ENCODE measurements at regions not wholly inside any gene's neighbourhood (a gene's known extent, or its start where the extent isn't known, plus 50 kb on each side); places are given as distances from the start of the nearest gene placed in this dataset.
"Not testable (repeated sequence)": the region's sequence is repeated elsewhere in the genome, so short reads cannot be mapped to it uniquely, and the experiment has no call there.

DNA sequence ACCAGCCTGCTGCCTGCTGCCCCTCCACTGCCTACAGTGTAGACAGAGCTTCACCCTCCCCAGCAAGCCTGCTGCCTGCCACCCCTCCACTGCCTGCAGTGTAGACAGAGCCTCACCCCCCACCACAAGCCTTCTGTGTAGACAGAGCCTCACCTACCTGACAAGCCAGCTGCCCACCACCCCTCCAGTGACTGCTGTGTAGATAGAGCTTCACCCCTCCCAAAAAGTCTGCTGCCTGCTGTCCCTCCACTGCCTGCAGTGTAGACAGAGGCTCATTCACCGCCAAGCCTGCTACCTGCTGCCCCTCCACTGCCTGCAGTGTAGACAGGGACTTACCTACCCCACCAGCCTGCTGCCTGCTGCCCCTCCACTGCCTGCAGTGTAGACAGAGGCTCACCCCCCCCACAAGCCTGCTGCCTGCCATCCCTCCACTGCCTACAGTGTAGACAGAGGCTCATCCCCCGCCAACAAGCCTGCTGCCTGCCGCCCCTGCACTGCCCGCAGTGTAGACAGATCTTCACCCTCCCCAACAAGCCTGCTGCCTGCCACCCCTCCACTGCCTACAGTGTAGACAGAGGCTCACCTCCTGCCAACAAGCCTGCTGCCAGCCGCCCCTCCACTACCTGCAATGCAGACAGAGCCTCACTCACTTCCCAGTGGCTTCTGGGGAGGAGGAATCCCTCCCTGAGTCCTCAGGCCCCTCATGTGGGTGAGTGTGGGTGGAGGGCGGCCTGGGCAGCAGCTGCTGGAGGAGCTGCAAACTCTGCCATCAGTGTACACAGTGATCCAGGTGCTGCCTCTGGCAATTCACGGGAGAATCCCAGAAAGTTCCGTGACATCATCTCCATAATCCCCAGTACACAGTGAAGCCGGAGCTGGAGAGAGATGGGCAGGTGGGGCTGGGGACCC lies 140.9 kb downstream of the DLL1 start:
- 100% methylated on average over 1 to 2 of the region's 9 CpGs; no CpG with 5 or more reads in 8 of the 10 experiments for WGBS, 10 experiments
- in situ Hi-C loops (cut with MboI; ENCODE audit: low pct_unique_long_range_greater_than_20kb in 2 of 9, low sequenced_read_pairs in 9 of 9, unreplicated experiment in 9 of 9) = no loop called here

DNA sequence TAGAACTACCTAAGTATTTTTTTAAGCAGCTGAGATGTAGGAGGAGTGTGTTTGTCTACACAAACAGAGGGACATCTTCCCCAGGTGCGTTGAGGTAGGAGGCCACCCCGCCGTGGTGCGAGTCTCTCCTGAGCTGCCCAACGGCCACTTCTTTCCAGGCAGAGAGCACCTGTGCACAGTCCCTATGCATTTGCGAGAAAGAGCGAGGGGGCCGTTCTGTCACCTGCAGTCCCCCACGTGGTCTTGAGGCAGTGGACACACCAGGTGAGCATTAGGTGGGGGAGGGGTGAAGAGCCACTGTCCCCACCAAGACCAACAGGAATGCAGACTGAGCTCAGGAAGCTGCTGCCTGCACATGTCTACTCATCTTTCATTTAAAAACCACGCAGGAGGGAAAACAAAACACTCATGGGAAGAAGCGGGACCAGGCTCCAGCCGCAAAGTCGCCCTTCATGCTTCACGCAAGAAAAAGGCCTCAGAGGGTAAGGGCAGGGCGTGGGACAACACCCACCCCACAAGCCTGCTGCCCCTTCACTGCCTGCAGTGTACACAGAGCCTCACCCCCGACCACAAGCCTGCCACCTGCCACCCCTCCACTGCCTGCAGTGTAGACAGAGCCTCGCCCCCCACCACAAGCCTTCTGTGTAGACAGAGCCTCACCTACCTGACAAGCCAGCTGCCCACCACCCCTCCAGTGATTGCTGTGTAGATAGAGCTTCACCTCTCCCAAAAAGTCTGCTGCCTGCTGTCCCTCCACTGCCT lies 142.0 kb downstream of the DLL1 start:
- Histone ChIP-seq H3K4me3 (no peak overlapping the region), H3K27ac (no peak overlapping the region), H3K4me1 (replicated peaks in 1 of 2) (peaks cover 35 to 44% of the 10 kb centered on the region in 2 donors)
- in situ Hi-C loops (cut with MboI; ENCODE audit: low pct_unique_long_range_greater_than_20kb in 2 of 9, low sequenced_read_pairs in 9 of 9, unreplicated experiment in 9 of 9) = no loop called here
- no peak for ATAC-seq (replicated peaks in 6 of 8)
- WGBS, 10 experiments = 61 to 100% (median 87%) methylated on average over 1 to 7 of the region's 17 CpGs; no CpG with 5 or more reads in 2 of the 10 experiments

More for the DNA sequence above, 140.9 kb downstream of the DLL1 start:
- ATAC-seq (replicated peaks in 6 of 8) = peak in 1 of 8 experiments; percentile 34
- Histone ChIP-seq H3K27ac (no peak overlapping the region), H3K4me3 (no peak overlapping the region), H3K4me1 (replicated peaks in 1 of 2) (peaks cover 37 to 44% of the 10 kb centered on the region in 2 donors)

DNA sequence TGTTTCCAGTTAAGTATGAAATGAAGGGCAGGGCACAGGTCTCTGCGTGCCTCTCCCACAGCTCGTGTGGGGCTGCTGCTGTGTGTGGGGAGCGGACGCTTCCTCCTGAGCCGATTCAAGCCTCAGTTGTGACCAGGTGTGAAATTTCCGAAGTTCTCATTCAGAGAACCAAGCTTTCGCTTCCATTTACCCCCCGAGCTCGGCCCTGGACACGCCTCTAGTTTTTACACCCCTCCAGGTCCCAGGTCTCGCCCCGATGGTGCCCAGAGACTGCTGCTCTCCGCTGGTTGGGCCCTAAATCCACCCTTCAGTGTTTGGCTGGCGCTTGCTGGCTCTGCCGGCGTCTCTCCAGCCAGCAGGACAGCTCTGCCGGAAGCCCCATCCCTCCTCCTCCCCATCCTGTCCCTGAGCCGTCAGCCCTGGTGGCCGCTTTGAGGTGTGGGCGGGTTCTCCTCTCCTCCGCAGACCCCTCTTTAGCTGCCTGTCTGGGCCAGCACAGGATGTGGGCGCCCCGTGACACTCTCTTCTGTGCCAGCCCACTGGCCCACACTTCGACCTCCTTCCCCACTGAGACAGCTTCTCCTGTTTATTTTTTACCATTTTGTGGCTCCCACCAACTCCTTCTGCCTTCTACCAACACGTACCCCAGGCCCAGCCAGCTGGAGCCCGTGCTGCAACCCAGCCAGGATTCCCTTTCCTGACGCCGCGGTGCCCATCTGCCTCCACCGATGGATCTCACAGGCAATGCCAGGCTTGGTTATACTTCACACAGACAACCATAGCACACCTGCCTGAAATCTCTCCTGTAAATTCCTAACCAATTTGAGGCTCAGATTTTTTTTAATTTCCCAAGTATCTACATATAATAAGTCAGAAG lies 142.8 kb downstream of the DLL1 start:
- Histone ChIP-seq H3K4me3 (no peak overlapping the region), H3K27ac (no peak overlapping the region), H3K4me1 (replicated peaks in 1 of 2) (peaks cover 28 to 36% of the 10 kb centered on the region in 2 donors)
- no peak for ATAC-seq (replicated peaks in 6 of 8)
- in situ Hi-C loops (cut with MboI; ENCODE audit: low pct_unique_long_range_greater_than_20kb in 2 of 9, low sequenced_read_pairs in 9 of 9, unreplicated experiment in 9 of 9) = no loop called here
- WGBS, 10 experiments = 20 to 91% (median 70%) methylated on average over 1 to 21 of the region's 30 CpGs; no CpG with 5 or more reads in 2 of the 10 experiments

DNA sequence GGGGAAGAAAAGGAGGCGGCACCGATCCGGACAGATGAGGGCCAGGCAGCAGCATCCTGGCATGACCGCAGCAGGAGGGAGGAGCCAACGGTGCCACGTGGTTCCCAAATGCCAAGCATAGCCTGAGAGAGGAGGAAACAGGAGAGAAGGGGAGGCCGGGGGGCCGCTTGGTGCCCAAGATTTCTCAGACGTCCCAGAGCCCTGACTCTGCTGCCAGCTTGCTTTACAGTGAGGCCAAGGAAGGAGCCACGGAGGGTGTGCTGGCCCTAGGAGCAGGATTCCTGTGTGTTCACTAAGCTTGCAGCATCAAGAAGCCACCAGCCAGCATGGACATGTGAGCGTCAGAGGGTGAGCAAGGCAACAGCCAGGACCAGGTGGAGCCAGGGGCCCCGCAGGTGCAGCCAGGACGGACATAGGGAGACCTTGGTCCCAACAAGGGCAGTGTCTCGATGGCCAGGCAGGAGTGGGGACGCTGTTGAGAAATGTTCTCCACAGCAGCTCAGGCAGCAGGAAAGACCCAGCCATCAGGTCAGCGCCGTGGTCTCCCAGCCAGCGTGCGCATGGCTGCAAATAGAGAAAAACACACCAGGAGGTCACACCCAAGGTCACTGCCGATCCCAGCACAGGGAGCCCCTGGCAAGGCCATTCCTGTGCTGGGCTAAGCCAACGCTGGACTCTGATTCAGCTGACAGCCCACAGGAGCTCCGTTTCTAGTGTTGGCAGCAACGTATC lies 143.7 kb downstream of the DLL1 start:
- ATAC-seq (replicated peaks in 6 of 8) = peak in 3 of 8 experiments; percentile 24 to 89 (median 80)
- 0 to 100% (median 59%) methylated on average over 1 to 9 of the region's 23 CpGs; no CpG with 5 or more reads in 3 of the 10 experiments for WGBS, 10 experiments
- peaks cover 21 to 28% of the 10 kb centered on the region in 2 donors for H3K4me1 ChIP-seq (replicated peaks in 1 of 2)
- no peak overlapping the region for H3K27ac ChIP-seq
- H3K4me3 ChIP-seq = no peak overlapping the region
- in situ Hi-C loops (cut with MboI; ENCODE audit: low pct_unique_long_range_greater_than_20kb in 2 of 9, low sequenced_read_pairs in 9 of 9, unreplicated experiment in 9 of 9) = no loop called here

DNA sequence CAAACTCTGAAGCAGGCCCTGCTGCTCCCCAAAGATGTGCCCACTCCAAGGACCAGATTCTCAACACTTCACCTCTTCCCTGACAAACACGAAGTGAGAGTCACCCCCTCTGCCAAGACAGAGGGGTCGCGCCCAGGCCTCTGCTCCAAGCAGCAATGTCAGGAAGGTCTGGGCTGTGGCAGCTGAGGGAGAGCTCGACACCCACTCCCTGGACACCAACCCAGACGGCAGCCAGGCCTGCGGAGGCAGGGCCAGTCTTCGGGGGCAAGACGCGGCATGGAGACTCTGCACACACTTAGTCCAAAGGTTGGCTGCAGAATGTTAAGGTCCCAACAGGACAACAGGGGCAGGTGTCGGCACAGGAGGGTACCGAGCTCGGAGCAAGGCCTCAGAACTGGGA lies 144.2 kb downstream of the DLL1 start:
- H3K4me3 ChIP-seq = no peak overlapping the region
- WGBS, 10 experiments = 0 to 100% (median 20%) methylated on average over 1 to 4 of the region's 12 CpGs; no CpG with 5 or more reads in 6 of the 10 experiments
- no peak overlapping the region for H3K27ac ChIP-seq
- peak in 1 of 8 experiments; percentile 24 for ATAC-seq (replicated peaks in 6 of 8)
- in situ Hi-C loops (cut with MboI; ENCODE audit: low pct_unique_long_range_greater_than_20kb in 2 of 9, low sequenced_read_pairs in 9 of 9, unreplicated experiment in 9 of 9) = no loop called here
- H3K4me1 ChIP-seq (replicated peaks in 1 of 2) = peaks cover 15 to 22% of the 10 kb centered on the region in 2 donors

DNA sequence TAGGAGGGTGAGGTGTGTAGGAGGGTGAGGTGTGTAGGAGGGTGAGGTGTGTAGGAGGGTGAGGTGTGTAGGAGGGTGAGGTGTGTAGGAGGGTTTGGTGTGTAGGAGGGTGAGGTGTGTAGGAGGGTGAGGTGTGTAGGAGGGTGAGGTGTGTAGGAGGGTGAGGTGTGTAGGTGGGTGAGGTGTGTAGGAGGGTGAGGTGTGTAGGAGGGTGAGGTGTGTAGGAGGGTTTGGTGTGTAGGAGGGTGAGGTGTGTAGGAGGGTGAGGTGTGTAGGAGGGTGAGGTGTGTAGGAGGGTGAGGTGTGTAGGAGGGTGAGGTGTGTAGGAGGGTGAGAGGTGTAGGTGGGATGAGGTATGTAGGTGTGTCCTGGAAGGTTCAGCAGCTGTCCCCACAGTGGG lies 144.7 kb downstream of the DLL1 start:
- ATAC-seq (replicated peaks in 6 of 8); H3K27ac ChIP-seq; in situ Hi-C loops (cut with MboI; ENCODE audit: low pct_unique_long_range_greater_than_20kb in 2 of 9, low sequenced_read_pairs in 9 of 9, unreplicated experiment in 9 of 9): not testable (repeated sequence)

GRCh38 chr6:170145716-170146115 lies 145.2 kb downstream of the DLL1 start:
- H3K4me3 ChIP-seq; H3K27ac ChIP-seq; in situ Hi-C loops (cut with MboI; ENCODE audit: low pct_unique_long_range_greater_than_20kb in 2 of 9, low sequenced_read_pairs in 9 of 9, unreplicated experiment in 9 of 9); ATAC-seq (replicated peaks in 6 of 8): not testable (repeated sequence)
- peaks cover 6 to 15% of the 10 kb centered on the region in 2 donors for H3K4me1 ChIP-seq (replicated peaks in 1 of 2)
- WGBS, 10 experiments = 17 to 94% (median 64%) methylated on average over 1 to 3 of the region's 3 CpGs; no CpG with 5 or more reads in 2 of the 10 experiments

More for the DNA sequence above, 144.7 kb downstream of the DLL1 start:
- not testable (repeated sequence) for H3K4me3 ChIP-seq
- H3K4me1 ChIP-seq (replicated peaks in 1 of 2) = peaks cover 10 to 19% of the 10 kb centered on the region in 2 donors

DNA sequence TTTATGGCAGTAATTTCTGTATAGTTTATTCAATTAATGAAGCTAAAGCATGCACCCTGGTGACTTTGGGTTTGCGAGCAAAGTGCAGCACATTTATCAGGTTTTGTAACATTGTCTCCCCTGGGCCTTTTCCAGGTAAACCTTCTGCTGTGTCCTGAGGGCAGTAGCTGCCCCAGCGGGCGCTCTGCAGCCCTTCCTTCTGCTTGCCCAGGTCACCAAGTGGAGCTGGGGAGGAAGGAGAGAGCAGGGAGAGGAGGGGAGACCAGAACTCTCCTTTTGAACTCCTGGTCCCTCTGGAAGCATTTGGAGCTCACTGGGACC lies 145.6 kb downstream of the DLL1 start:
- 72 to 100% (median 93%) methylated on average over 1 to 3 of the region's 3 CpGs; no CpG with 5 or more reads in 4 of the 10 experiments for WGBS, 10 experiments
- Histone ChIP-seq H3K4me3 (no peak overlapping the region), H3K27ac (no peak overlapping the region), H3K4me1 (replicated peaks in 1 of 2) (peaks cover under 1 to 10% of the 10 kb centered on the region in 2 donors)
- in situ Hi-C loops (cut with MboI; ENCODE audit: low pct_unique_long_range_greater_than_20kb in 2 of 9, low sequenced_read_pairs in 9 of 9, unreplicated experiment in 9 of 9) = no loop called here
- ATAC-seq (replicated peaks in 6 of 8) = no peak

- Histone ChIP-seq H3K4me3 (no peak overlapping the region), H3K4me1 (replicated peaks in 1 of 2) (peaks cover 0 to 10% of the 10 kb centered on the region in 2 donors), H3K27ac (no peak overlapping the region)
- in situ Hi-C loops (cut with MboI; ENCODE audit: low pct_unique_long_range_greater_than_20kb in 2 of 9, low sequenced_read_pairs in 9 of 9, unreplicated experiment in 9 of 9) = no loop called here
- ATAC-seq (replicated peaks in 6 of 8) = no peak
- 8 to 70% (median 43%) methylated on average over 1 to 4 of the region's 4 CpGs; no CpG with 5 or more reads in 1 of the 10 experiments for WGBS, 10 experiments
These were observed 146.2 kb downstream of the DLL1 start for GRCh38 chr6:170144571-170145271.

GRCh38 chr6:170143401-170144150 lies 147.3 kb downstream of the DLL1 start:
- Histone ChIP-seq H3K4me3 (no peak overlapping the region), H3K4me1 (replicated peaks in 1 of 2) (peaks cover 0 to 10% of the 10 kb centered on the region in 2 donors), H3K27ac (no peak overlapping the region)
- no peak for ATAC-seq (replicated peaks in 6 of 8)
- WGBS, 10 experiments = 0 to 87% (median 68%) methylated on average over 1 to 7 of the region's 14 CpGs; no CpG with 5 or more reads in 3 of the 10 experiments
- in situ Hi-C loops (cut with MboI; ENCODE audit: low pct_unique_long_range_greater_than_20kb in 2 of 9, low sequenced_read_pairs in 9 of 9, unreplicated experiment in 9 of 9) = no loop called here

GRCh38 chr6:170142559-170142958 lies 148.3 kb downstream of the DLL1 start:
- 0 to 67% (median 57%) methylated on average over 1 to 7 of the region's 7 CpGs; no CpG with 5 or more reads in 5 of the 10 experiments for WGBS, 10 experiments
- in situ Hi-C loops (cut with MboI; ENCODE audit: low pct_unique_long_range_greater_than_20kb in 2 of 9, low sequenced_read_pairs in 9 of 9, unreplicated experiment in 9 of 9) = no loop called here

More at GRCh38 chr6:170142559-170142958, 148.3 kb downstream of the DLL1 start:
- Histone ChIP-seq H3K4me1 (replicated peaks in 1 of 2) (peaks cover 0 to 8% of the 10 kb centered on the region in 2 donors), H3K27ac (no peak overlapping the region), H3K4me3 (no peak overlapping the region)
- ATAC-seq (replicated peaks in 6 of 8) = no peak
